Heart left ventricle (tissue), 16 donors: ENCODE measurements at regions not wholly inside any gene's neighbourhood (a gene's known extent, or its start where the extent isn't known, plus 50 kb on each side); places are given as distances from the start of the nearest gene placed in this dataset.

ENCODE experiments used
- ATAC-seq, 4 donors: fragments of 200-7000 bp; cut with Tn5 transposase; one replicate each; pipeline ENCODE4 v1.9.1; 2020 to 2022; ENCODE audit warnings: moderate library complexity in 4 of 4, mild to moderate bottlenecking in 3 of 4, moderate number of reproducible peaks in 1 of 4
- DNase-seq, 5 donors: peaks; one replicate each; pipeline ENCODE4 v3.0.0-alpha.2; 2020
- H3K27ac ChIP-seq, 12 donors: fragments of 200-600 bp; sonication (generic) in 4 of 12; one replicate each; pipeline versions ENCODE4 v1.5.0 to v1.8.0; 2016 to 2022; ENCODE audit warnings: mild to moderate bottlenecking in 2 of 12
- H3K27me3 ChIP-seq, 9 donors: fragments of 200-600 bp; sonication (generic) in 2 of 9; one replicate each; pipeline versions ENCODE4 v1.5.1 to v1.8.0; 2016 to 2022; ENCODE audit warnings: mild to moderate bottlenecking in 3 of 9
- H3K36me3 ChIP-seq, 9 donors: fragments of 200-600 bp; sonication (generic) in 2 of 9; one replicate each; pipeline versions ENCODE4 v1.5.0 to v1.8.0; 2018 to 2022; ENCODE audit warnings: mild to moderate bottlenecking in 2 of 9
- H3K4me1 ChIP-seq, 12 donors: fragments of 200-600 bp; sonication (generic) in 4 of 12; one replicate each; pipeline versions ENCODE4 v1.5.0 to v1.8.0; 2016 to 2022; ENCODE audit warnings: mild to moderate bottlenecking in 3 of 12
- H3K4me3 ChIP-seq, 12 donors: fragments of 200-600 bp; sonication (generic) in 4 of 12; one replicate each; pipeline versions ENCODE4 v1.5.0 to v1.8.0; 2017 to 2022; ENCODE audit warnings: mild to moderate bottlenecking in 9 of 12, moderate library complexity in 4 of 12
- H3K9me3 ChIP-seq, 12 donors: fragments of 200-600 bp; sonication (generic) in 4 of 12; one replicate each; pipeline versions ENCODE4 v1.5.0 to v1.8.0; 2016 to 2022; ENCODE audit warnings: mild to moderate bottlenecking in 1 of 12
- POLR2A ChIP-seq, 2 donors: fragments of 450-650 bp; IDR thresholded peaks; one replicate each; pipeline ENCODE4 v1.6.1; 2017; ENCODE audit warnings: antibody characterized with exemption in 2 of 2, mild to moderate bottlenecking in 2 of 2, moderate library complexity in 2 of 2
- WGBS, 4 donors: extraction: QIAGEN DNeasy Blood & Tissue Kit in 2 of 4; methylation state at CpG; one replicate each; pipeline versions ENCODE4 v1.1.5 to v1.1.7; 2013 to 2018; 5-methylcytosine and 5-hydroxymethylcytosine counted together
- intact Hi-C, 10 donors: fragments of 100-400 bp; cut with DNase I; formaldehyde crosslinking; loops; one replicate each; pipeline versions ENCODE4 v1.11.1 to v1.14.2; 2022
- TF ChIP-seq, protein P1 (sequence below), 12 donors: fragments of 200-600 bp; sonication (generic) in 4 of 12; IDR thresholded peaks; one replicate each; pipeline versions ENCODE4 v1.5.0 to v1.8.0; 2018 to 2022; ENCODE audit warnings: antibody characterized with exemption in 12 of 12, mild to moderate bottlenecking in 5 of 12
- donor health status: ischemic (EF 13 %, LVEDD 7.1; RV severe dilation, severe dysfunction).
- donor health status: healthy with polysubstance abuse.
- donor health status: DM: no; HTN: yes; CAD: no.
- donor health status: DM: no; HTN: no; CAD: no.
- donor health status: ischemic (EF 25% LVEDD 6.9; RV normal size, moderate dysfunction).
- donor health status: ischemic (EF 25% LVEDD 5.7; RV mildly dilated, moderate dysfunction).
- donor health status: healthy.
- donor health status: DM: yes; HTN: yes; CAD: no.
- donor health status: ischemic (EF 35%, LVEDD 5.7; RV mildly dilated, moderate dysfunction).
- donor health status: nonischemic (EF 11% LVEDD 7.7; RV severe dilation, severe dysfunction).
- donor health status: DM: yes; HTN: yes; CAD: no.
- donor health status: PGD.
- donor health status: ischemic (EF 29% LVEDD 5.4; RV normal size, mild dysfunction).
- donor health status: nonischemic (EF 23%, LVEDD 6.1; RV moderate dilation, normal function).

DNA sequence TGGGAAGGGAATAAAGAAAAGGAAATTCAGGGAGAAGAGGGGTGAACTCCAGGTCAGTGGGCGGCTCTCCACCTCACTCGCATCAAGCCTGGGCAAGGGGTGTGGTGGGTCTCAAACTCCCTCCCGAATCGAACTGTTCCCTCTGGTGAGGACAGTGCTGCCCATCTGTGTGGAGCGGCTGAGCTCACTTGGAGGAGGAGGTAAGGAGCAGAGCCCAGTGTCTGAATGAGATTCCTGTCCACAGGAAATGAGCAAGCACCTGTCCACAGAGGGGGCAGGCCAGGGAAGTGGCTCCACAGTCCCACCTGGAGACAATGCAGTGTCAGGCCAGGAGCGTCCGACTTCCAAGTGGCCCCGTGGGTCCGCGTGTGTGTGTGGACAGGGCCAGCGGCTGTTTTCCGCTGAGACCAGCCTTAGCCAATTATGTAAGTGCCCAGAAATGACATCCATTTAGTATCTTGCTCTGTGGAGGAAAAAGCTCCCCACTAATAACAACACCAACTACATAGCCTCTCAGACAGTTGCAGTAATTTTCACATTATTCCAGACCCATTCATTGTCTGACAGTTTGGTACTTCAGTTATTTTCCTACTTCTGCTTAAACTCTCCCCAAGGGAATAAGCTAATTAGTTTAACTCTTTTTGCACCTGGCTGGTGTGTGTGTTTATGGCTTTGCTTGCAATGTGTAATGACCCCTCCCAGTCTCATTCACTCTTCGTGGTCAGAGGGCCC lies 114.6 kb downstream of the SOX1 start:
- Histone ChIP-seq H3K4me3 (no peak overlapping the region), H3K27ac (no peak overlapping the region), H3K36me3 (no peaks in the 10 kb centered on the region), H3K27me3 (peaks cover 0 to 11% (median 0%) of the 10 kb centered on the region in 9 donors), H3K9me3 (no peaks in the 10 kb centered on the region), H3K4me1 (peaks cover 0 to 5% (median 0%) of the 10 kb centered on the region in 12 donors)
- ATAC-seq, result no peak
- no peak for DNase-seq
- intact Hi-C loops, result no loop called here
- TF ChIP-seq POLR2A (IDR thresholded peaks at IDR 0.05), result no peak
- TF ChIP-seq, protein P1, sequence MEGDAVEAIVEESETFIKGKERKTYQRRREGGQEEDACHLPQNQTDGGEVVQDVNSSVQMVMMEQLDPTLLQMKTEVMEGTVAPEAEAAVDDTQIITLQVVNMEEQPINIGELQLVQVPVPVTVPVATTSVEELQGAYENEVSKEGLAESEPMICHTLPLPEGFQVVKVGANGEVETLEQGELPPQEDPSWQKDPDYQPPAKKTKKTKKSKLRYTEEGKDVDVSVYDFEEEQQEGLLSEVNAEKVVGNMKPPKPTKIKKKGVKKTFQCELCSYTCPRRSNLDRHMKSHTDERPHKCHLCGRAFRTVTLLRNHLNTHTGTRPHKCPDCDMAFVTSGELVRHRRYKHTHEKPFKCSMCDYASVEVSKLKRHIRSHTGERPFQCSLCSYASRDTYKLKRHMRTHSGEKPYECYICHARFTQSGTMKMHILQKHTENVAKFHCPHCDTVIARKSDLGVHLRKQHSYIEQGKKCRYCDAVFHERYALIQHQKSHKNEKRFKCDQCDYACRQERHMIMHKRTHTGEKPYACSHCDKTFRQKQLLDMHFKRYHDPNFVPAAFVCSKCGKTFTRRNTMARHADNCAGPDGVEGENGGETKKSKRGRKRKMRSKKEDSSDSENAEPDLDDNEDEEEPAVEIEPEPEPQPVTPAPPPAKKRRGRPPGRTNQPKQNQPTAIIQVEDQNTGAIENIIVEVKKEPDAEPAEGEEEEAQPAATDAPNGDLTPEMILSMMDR (IDR thresholded peaks at IDR 0.05), result no peak
- 59 to 68% (median 65%) methylated on average over 12 to 13 of the region's 13 CpGs for WGBS, 4 donors

DNA sequence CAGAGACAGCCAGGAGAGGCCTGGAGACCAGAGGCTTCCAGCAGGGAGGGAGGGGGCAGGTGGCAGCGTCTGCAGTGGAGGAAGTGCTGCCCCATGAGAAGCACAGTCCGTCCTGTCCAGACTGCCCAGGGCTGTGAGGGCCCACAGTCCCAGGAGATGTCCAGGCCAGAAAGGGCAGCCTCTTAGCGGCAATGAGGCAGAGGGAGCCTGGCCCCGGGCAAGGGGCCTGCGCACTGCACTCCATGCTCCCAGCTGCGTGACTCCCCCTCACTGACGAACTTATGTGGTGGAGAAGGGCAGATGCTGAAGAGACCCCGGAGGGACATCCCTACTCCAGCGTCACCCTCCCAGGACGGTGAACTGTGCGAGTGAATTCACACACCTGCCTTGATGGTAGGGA lies 115.3 kb downstream of the SOX1 start:
- H3K27me3 ChIP-seq, result peaks cover 0 to 11% (median 0%) of the 10 kb centered on the region in 9 donors
- no peak overlapping the region for H3K27ac ChIP-seq
- no peak for DNase-seq
- H3K36me3 ChIP-seq, result no peaks in the 10 kb centered on the region
- no peak overlapping the region for H3K4me3 ChIP-seq
- no peak for ATAC-seq
- H3K4me1 ChIP-seq, result peaks cover 0 to 3% (median 0%) of the 10 kb centered on the region in 12 donors
- TF ChIP-seq POLR2A (IDR thresholded peaks at IDR 0.05), result no peak
- TF ChIP-seq, protein P1 (IDR thresholded peaks at IDR 0.05), result no peak
- 59 to 83% (median 77%) methylated on average over 8 to 11 of the region's 11 CpGs for WGBS, 4 donors
- intact Hi-C loops, result no loop called here
- H3K9me3 ChIP-seq, result no peaks in the 10 kb centered on the region

DNA sequence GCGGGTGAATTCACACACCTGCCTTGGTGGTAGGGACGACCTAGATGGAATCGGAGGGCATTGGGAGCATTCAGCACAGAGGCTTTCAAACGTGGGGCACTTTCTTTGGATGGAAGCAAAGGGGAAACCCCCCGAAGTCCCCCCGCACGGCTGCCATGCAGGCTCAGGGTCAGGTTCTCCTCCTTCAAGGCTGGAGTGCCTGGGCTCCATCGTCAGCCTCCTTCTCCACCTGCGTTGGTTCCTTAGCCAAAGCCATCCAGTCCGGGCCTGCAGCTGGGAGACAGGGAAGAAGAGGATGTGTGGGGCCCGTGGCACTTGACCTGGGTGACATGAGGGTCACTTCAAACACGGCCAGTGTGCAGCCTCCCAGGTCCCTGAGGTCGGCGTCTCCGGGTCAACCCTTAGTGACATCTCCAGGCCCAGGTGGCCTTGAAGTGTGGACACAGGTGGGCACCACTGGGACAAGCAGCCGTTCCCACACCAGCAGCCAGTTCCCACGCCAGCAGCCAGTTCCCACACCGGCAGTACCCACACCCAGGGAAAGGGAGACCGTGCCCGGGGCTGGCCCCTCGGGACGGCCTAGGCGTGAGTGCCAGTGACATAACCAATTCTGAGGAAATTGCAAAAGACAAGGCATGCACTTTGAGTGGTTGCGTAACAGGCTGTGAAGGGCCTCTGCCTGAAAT lies 116.0 kb downstream of the SOX1 start:
- Histone ChIP-seq H3K4me3 (no peak overlapping the region), H3K4me1 (no peaks in the 10 kb centered on the region), H3K27me3 (peaks cover 0 to 11% (median 0%) of the 10 kb centered on the region in 9 donors), H3K36me3 (no peaks in the 10 kb centered on the region), H3K27ac (no peak overlapping the region), H3K9me3 (no peaks in the 10 kb centered on the region)
- TF ChIP-seq POLR2A (IDR thresholded peaks at IDR 0.05), result no peak
- TF ChIP-seq, protein P1 (IDR thresholded peaks at IDR 0.05), result no peak
- intact Hi-C loops, result no loop called here
- ATAC-seq, result no peak
- 68 to 78% (median 73%) methylated on average over 18 to 24 of the region's 24 CpGs for WGBS, 4 donors
- DNase-seq, result no peak

DNA sequence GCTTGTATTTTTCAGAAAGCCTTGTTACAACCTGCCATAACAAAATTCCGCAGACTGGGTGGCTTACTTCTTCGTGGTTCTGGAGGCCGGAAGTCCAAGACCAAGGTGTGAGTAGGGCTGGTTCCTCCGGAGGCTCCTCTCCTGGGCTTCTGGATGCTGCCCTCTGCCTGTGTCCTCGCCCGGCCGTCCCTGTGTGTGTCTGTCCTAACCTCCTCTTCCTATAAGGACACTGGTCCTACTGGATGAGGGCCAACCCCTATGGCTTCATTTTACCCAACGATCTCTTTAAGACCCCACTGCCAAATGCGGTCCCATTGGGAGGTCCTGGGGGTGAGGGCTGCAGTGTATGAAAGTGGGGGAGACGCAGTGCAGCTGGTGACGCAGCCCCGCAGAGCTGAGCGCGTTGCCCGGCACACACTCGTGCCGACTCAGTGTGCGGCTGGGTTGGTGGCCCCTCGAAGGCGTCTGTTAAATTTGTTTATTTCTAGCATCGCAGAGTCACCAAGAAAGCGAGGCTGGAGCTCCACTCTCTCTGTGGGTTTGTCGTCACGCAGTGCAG lies 116.7 kb downstream of the SOX1 start:
- intact Hi-C loops, result no loop called here
- DNase-seq, result no peak
- Histone ChIP-seq H3K27ac (no peak overlapping the region), H3K4me3 (no peak overlapping the region), H3K4me1 (no peaks in the 10 kb centered on the region), H3K9me3 (no peaks in the 10 kb centered on the region), H3K36me3 (no peaks in the 10 kb centered on the region), H3K27me3 (peaks cover 0 to 11% (median 0%) of the 10 kb centered on the region in 9 donors)
- 79 to 90% (median 87%) methylated on average over 22 to 24 of the region's 24 CpGs for WGBS, 4 donors
- ATAC-seq, result no peak
- no peak for TF ChIP-seq POLR2A (IDR thresholded peaks at IDR 0.05)
- TF ChIP-seq, protein P1 (IDR thresholded peaks at IDR 0.05), result no peak
